GM13976 (cell line): ENCODE measurements at regions not wholly inside any gene's neighbourhood (a gene's known extent, or its start where the extent isn't known, plus 50 kb on each side); places are given as distances from the start of the nearest gene placed in this dataset.

Experiments
- DNase-seq: peaks from one replicate; pipeline ENCODE4 v3.0.0; 2012; ENCODE audit warnings: low spot score
- CTCF ChIP-seq: IDR thresholded peaks from 2 replicates; pipeline ENCODE4 v1.5.1; 2012; ENCODE audit warnings: borderline replicate concordance, mild to moderate bottlenecking; ENCODE audit not compliant: insufficient read depth; ENCODE audit errors: extremely low read depth, missing control alignments, control extremely low read depth
- in situ Hi-C: fragments of 300-500 bp; cut with MboI; formaldehyde crosslinking; loops from one replicate; pipeline ENCODE4 v1.12.0; 2022; ENCODE audit warnings: low sequenced_read_pairs, mixed read lengths, inconsistent platforms; ENCODE audit not compliant: unreplicated experiment

GRCh38 chr1:182137546-182137945 lies 76.0 kb upstream of the ZNF648 start:
- no peak for DNase-seq
- no peak for TF ChIP-seq CTCF
- in situ Hi-C loops: no loop called here

- no peak for DNase-seq
- TF ChIP-seq CTCF: no peak
- in situ Hi-C loops: no loop called here
Measured at GRCh38 chr1:182135946-182136345, 74.4 kb upstream of the ZNF648 start.

- DNase-seq: no peak
- in situ Hi-C loops: no loop called here
- TF ChIP-seq CTCF: no peak
Measured at GRCh38 chr1:182134257-182134656, 72.7 kb upstream of the ZNF648 start.

GRCh38 chr1:182133181-182133580 lies 71.7 kb upstream of the ZNF648 start:
- no peak for DNase-seq
- in situ Hi-C loops: no loop called here
- TF ChIP-seq CTCF: no peak

GRCh38 chr1:182129398-182129797 lies 67.9 kb upstream of the ZNF648 start:
- in situ Hi-C loops: no loop called here
- DNase-seq: no peak
- no peak for TF ChIP-seq CTCF

- in situ Hi-C loops: no loop called here
- DNase-seq: no peak
- no peak for TF ChIP-seq CTCF
Measured at GRCh38 chr1:182128502-182128901, 67.0 kb upstream of the ZNF648 start.

GRCh38 chr1:182127656-182128055 lies 66.1 kb upstream of the ZNF648 start:
- in situ Hi-C loops: no loop called here
- no peak for TF ChIP-seq CTCF
- no peak for DNase-seq
